ENCODE measurements at regions not wholly inside any gene's neighbourhood (a gene's known extent, or its start where the extent isn't known, plus 50 kb on each side); places are given as distances from the start of the nearest gene placed in this dataset.

- H2AFZ ChIP-seq (ENCODE audit: low read depth, low read length), result no peak overlapping the region
- H3K36me3 ChIP-seq (ENCODE audit: control insufficient read depth in 2 of 2, extremely low read depth in 1 of 2, insufficient read depth in 2 of 2, low read length in 2 of 2), result no peaks in the 10 kb centered on the region
- POLR2A ChIA-PET, result no interaction called here
- intact Hi-C loops (cut with micrococcal nuclease), result no loop called here
- DNase-seq (ENCODE audit: low read depth, low spot score) (no peak), FAIRE-seq (no peak)
- TF ChIP-seq GATA2 (IDR thresholded peaks at IDR 0.05; ENCODE audit: insufficient read depth, insufficient read length, low read depth, low read length) (no peak), POLR2A (IDR thresholded peaks at IDR 0.05; ENCODE audit: low read depth, low read length) (no peak), EZH2 (IDR thresholded peaks at IDR 0.05; ENCODE audit: borderline replicate concordance, low read depth, low read length, severe bottlenecking) (no peak), MYC (IDR thresholded peaks at IDR 0.05; ENCODE audit: low read depth, low read length) (no peak), JUN (IDR thresholded peaks at IDR 0.05; ENCODE audit: borderline replicate concordance, insufficient read depth, insufficient read length, low read depth) (no peak), POLR2AphosphoS5 (IDR thresholded peaks at IDR 0.05; ENCODE audit: insufficient read depth, low read depth, low read length) (no peak), MAX (IDR thresholded peaks at IDR 0.05; ENCODE audit: insufficient read depth, insufficient read length) (no peak), FOS (IDR thresholded peaks at IDR 0.05; ENCODE audit: borderline replicate concordance, insufficient read depth, low read length) (no peak)
- TF ChIP-seq, protein P1, sequence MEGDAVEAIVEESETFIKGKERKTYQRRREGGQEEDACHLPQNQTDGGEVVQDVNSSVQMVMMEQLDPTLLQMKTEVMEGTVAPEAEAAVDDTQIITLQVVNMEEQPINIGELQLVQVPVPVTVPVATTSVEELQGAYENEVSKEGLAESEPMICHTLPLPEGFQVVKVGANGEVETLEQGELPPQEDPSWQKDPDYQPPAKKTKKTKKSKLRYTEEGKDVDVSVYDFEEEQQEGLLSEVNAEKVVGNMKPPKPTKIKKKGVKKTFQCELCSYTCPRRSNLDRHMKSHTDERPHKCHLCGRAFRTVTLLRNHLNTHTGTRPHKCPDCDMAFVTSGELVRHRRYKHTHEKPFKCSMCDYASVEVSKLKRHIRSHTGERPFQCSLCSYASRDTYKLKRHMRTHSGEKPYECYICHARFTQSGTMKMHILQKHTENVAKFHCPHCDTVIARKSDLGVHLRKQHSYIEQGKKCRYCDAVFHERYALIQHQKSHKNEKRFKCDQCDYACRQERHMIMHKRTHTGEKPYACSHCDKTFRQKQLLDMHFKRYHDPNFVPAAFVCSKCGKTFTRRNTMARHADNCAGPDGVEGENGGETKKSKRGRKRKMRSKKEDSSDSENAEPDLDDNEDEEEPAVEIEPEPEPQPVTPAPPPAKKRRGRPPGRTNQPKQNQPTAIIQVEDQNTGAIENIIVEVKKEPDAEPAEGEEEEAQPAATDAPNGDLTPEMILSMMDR (IDR thresholded peaks at IDR 0.05; ENCODE audit: extremely low read depth in 1 of 2, insufficient read depth in 1 of 2, low read depth in 1 of 2, low read length in 2 of 2), result no peak
- H3K4me1 ChIP-seq (ENCODE audit: control insufficient read depth, extremely low read depth, insufficient read depth, low read length), result peaks cover 32% of the 10 kb centered on the region
- no TSS peak for BruUV-seq (replicated peaks)
- no peak overlapping the region for H3K4me3 ChIP-seq (replicated peaks in 1 of 3; ENCODE audit: insufficient read depth in 1 of 3, low read depth in 1 of 3, low read length in 3 of 3)
- no peak overlapping the region for H3K4me2 ChIP-seq (ENCODE audit: insufficient read depth, low read length)
- no peak overlapping the region for H3K9ac ChIP-seq (replicated peaks; ENCODE audit: extremely low read depth, insufficient read depth, low read length)
- no peaks in the 10 kb centered on the region for H3K9me3 ChIP-seq (replicated peaks; ENCODE audit: control insufficient read depth, insufficient read depth, low read length)
- no peaks in the 10 kb centered on the region for H4K20me1 ChIP-seq (replicated peaks; ENCODE audit: control insufficient read depth, extremely low read depth, insufficient read depth, low read length)
- H3K9me1 ChIP-seq (replicated peaks; ENCODE audit: control insufficient read depth, extremely low read depth, insufficient read depth, low read length), result no peaks in the 10 kb centered on the region
- dilution Hi-C loops (cut with MboI; ENCODE audit: extremely low pct_ligation_motif_present, low sequenced_read_pairs), result no loop called here
- no peaks in the 10 kb centered on the region for H3K79me2 ChIP-seq (ENCODE audit: control insufficient read depth, insufficient read depth, low read length)
- no peak overlapping the region for H3K27ac ChIP-seq (ENCODE audit: insufficient read depth, low read depth, low read length)
- no peaks in the 10 kb centered on the region for H3K27me3 ChIP-seq (ENCODE audit: control insufficient read depth in 2 of 2, insufficient read depth in 2 of 2, low read length in 2 of 2)
- CTCF ChIA-PET, result interaction anchor here (0.6 kb wide), 1 partner anchor 441 kb away, joined by 3 read pairs; no protein-coding TSS in a partner anchor
Measured at GRCh38 chr7:155210356-155210755, 87.3 kb upstream of the INSIG1 start.
